Stimulated activated CD4-positive, alpha-beta T cell treated with anti-CD3 and anti-CD28 coated beads, Interleukin-4, amount 100 ng/mL, for 4 hours (primary cell): ENCODE measurements at regions not wholly inside any gene's neighbourhood (a gene's known extent, or its start where the extent isn't known, plus 50 kb on each side); places are given as distances from the start of the nearest gene placed in this dataset.

Experiments
- DNase-seq, 2 experiments: peaks; one replicate each; pipeline ENCODE4 v3.0.0-alpha.2; 2020

GRCh38 chr4:129167640-129168260 is 71.8 kb downstream of the C4orf33 start:
- DNase-seq, result no peak

DNA sequence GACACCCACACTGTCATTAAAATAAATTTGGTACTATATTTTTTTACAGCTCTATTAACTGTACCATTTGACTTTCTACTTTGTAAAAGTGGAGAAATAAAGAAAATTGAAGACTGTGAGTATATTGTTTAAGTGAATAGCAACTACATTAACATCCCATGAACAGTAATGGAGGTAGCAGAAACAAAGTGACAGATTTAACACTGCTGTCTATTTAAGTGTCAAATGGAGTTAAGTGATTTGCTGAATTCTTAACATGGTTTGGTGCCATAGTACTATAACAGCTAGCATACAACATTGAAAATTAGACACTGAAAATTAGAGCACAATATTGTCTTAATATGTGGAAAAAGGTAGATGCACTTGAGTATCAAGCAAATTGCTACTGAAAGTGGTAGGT is 76.2 kb downstream of the C4orf33 start:
- no peak for DNase-seq

DNA sequence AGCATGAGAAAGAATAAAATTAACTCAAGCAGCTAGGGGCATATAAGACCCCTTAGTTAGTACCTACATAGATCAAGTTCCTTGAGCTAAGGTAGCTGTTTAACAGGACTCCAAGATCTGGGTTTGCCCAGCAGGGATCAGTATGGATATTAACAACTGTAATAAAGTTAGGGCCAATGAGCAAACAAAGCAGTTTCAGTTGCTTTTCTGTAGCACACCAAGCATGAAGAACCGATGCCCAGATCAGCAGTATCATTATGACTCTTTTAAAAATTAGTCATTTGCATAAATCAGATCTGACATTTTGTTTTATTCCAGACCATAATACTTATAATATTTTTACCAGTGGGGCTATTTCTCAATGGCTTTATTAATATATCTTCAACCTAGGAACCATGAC is 80.9 kb downstream of the C4orf33 start:
- no peak for DNase-seq

- DNase-seq, result no peak
Observed at GRCh38 chr4:129179276-129179675, 83.3 kb downstream of the C4orf33 start.

DNA sequence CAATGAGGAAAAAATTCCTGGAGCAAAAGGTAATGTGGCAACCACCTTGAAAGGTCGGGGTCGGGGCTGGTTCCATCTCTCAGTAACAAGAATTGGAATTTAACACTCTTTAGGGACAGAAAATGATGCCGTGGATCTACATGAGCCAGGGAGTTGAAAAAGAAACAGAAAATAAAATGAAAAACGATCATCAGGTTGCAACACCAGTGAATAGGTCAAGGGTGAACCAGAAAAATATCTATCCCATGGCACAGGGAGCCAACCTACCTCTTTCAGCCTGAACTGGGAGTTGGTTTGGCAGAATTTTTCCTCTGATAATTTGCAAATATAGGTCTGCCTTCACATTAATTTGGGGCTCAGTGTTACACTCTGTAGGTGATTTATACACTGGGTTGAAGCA is 93.7 kb downstream of the C4orf33 start:
- DNase-seq, result no peak

DNA sequence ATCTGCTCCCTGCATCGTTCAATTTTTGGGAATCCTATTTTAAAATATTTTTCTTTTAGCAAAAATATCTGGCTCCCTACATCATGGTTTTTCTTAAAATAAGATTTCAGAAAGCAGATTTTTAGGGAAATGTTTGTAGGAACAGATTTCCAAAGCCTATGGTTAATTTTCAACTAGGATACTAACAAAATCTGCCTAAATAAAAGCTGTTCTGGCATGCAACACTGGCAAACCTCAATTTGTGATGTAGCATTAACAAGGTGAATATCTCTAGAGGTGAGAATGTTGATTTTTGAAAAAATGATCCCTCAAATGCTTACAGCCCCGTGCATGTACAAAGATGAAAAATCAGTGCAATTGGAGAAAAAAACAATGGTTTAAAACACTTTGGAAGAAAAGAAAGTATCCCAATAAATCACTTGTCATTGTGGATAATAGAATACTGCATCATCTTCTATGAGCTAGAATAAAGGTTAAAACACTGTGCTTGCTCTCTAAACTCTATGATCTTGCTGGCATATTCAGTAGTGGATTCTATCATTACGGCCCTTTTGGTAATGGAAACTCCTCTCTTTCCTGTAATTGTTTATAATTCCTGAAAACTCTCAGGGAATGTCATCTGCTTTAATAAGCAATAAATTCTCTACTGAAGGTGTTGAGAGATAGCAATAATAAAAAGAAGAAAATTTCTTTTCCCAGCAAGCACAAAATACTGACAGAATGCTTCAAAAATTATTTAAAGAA is 97.6 kb downstream of the C4orf33 start:
- no peak for DNase-seq

GRCh38 chr4:129208481-129208880 is 112.5 kb downstream of the C4orf33 start:
- no peak for DNase-seq

DNA sequence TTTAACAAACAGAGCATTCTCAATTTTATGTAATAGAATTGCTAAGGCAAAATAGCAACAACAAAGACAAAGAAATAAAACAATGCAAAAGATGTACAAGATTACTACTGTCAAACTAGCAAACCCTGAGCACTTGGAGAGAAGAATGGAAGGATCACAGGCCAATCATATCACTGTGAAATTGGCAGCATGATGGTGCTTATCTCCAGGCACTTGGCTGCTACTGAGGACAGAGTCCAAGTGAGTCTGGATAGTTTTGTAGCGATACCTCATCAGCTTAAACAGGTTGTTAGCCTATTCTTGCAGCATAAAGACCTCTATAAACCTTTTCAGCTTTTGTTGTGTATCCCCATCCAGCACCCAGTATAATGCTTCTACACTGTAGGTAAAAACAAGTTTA is 117.7 kb downstream of the C4orf33 start:
- no peak for DNase-seq

- DNase-seq, result no peak
Observed at GRCh38 chr4:129218360-129218759, 122.4 kb downstream of the C4orf33 start.

DNA sequence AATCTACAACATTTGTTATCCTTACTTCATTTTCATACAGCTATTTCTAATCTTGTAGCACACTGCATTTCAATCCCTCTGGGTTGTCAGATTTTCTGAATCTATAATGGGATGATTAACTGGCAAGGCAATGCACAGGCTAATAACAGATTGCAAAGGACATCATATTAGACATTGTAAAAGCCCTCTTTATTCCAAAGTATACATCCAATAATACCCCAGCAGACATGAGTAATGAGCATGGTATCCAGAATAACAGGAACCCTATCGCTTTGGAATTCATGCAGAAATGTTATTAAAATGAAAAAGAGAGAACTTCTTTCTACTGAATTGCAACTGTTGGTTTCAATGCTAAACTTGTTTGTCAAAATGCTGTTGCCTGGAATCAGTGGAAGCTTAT is 122.9 kb downstream of the C4orf33 start:
- no peak for DNase-seq

DNA sequence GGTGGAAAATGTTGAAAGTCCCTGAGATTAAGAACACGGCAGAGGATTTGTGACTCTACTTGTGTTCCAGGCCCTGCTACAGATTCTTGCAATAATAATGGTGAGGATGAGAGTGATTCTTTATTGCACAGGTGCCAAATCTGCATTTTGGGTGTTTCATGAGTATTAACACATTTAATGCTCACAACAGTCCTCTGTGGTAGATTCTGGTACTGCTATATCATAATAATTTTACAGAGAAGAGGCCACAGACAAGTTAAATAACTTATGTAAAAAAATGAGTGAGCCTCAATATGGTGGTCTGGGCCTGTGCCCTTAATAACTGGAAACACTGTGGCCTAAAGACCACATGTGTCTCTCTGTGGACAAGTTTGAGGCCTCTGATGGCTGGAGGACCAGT is 124.3 kb downstream of the C4orf33 start:
- no peak for DNase-seq

DNA sequence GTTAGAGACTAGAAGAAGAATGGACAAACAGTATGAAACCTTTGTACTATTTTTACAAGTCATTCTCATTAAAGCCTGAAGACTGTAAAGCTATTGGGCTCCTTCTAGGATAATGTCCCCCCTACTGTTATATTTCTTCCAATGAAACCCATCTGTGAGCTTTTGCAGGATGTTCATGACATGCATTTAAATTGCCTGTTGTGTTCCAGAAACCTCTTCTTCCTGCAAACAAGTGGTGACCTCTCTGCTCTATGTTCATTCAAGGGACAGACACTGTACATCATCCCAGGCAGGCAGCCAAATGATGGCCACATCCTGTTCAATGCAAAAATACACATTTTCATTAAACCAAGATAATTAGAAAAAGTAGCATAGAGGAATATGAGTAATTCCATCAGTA is 128.0 kb downstream of the C4orf33 start:
- DNase-seq, result no peak

GRCh38 chr4:129230846-129231245 is 134.9 kb downstream of the C4orf33 start:
- DNase-seq, result no peak

GRCh38 chr4:129231945-129232588 is 136.1 kb downstream of the C4orf33 start:
- DNase-seq, result no peak

DNA sequence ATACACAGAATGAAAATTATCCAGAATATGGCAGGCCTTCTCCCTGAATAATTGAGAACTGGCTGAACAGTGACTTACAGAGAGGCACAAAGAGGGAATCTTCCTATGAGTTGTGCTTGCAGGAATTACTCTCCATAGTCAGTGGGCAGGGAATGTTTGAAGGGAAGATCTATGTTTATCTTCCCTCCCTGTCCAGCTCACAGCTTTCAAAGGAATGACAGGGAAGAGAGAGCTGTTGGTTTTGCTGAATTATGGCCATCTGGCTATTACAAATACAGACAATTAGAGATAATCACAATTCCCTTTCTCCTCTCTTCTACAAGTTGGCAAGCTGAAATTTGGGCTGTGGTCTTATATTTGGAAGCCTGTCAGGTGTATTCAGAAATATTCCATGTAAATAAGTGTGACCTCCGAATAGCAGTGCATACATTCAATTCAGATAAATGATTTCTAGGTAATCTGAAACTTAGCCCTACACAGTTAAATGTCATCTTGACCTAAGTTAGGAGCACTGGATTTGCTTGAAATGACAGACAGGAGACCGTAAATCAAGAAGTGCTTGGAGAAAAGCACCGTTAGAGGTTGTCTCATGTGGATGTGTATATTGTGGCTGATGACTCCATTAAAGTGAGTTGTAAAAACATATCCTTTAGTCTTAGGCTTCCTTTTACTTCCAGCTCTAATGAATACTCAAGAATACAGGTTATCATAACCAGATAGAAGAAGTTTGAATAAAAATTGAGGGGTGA is 136.8 kb downstream of the C4orf33 start:
- no peak for DNase-seq

GRCh38 chr4:129233691-129234090 is 137.7 kb downstream of the C4orf33 start:
- DNase-seq, result no peak

DNA sequence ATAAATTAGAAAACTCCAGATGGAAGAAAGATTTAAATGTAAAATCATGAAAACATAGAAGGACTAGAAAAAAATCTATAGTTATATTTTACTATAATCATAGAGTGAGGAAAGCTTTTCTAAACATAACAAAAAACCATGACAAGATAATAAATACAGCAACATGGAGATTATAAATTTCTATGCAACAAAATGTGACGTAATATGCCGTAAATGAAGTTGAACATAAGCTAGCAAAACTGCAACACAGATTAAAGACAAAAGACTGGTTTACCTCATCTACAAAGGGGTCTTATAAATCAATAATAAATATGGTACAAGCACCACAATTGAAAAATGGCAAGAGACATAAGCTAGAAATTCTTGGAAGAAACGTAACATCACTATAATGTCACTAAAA is 140.4 kb downstream of the C4orf33 start:
- DNase-seq, result no peak

DNA sequence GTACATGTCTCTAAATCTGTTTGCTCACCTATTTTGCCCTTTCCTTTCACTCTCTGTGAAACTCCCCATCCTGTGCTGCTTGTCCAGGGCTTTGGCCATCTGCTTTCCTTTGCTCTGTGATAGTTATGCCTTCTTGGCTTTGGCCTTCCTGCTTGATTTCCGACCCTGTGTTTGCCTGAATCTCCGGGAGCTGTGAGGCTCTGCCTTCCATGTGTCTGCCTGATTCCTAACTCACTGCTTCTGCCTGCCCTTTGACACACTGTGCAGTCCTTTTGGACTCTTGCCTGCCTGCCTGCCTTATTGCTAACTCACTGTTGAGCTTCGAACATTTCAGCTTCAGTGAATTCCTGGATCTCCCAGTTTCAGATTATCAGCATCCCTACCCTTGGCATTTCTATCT is 143.1 kb downstream of the C4orf33 start:
- no peak for DNase-seq

GRCh38 chr4:129240816-129241215 is 144.9 kb downstream of the C4orf33 start:
- no peak for DNase-seq

DNA sequence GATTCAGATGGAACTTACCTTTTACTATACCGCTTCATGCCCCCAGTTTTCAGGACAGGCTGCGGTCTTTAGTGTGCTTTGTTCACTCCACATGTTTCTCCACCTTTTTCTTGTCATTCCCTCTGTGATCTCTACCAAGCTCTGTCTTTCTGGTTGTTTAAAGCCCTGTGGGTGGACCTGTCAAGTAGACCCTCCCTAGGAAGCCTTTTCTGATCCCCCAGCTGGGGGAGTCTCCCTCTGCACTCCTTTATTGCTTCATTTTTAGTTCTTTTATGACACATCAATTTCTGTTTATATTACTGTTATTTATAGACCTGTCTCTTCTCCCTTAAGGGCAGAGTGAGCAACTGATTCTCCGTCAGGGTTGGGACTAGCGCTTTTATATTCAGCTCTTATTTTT is 150.2 kb downstream of the C4orf33 start:
- DNase-seq, result no peak

DNA sequence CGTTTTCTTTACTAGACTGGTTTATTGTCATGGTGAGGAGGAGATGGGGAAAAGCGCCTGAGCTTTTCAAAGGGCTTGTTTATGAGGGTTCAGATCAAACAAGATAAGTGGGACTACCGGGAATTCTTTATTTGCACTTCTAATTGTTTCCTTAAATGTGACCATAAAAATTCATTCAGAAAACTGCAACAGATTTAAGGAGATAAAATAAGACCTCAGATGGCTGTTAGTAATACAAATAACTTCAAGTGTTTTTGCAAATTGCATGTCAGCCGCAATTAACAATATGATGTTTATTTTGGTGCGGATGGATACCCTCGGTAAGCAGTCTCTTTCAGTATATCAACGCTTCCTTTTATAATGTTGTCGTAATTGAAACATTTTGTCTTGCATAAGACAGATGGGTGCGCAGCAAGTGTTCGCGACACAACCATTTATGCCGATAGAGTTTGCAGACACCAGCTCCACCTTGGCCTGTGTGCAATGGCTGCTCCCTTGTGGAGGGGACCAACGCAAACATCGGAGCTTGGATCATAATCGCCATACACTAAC is 151.0 kb downstream of the C4orf33 start:
- DNase-seq, result no peak

DNA sequence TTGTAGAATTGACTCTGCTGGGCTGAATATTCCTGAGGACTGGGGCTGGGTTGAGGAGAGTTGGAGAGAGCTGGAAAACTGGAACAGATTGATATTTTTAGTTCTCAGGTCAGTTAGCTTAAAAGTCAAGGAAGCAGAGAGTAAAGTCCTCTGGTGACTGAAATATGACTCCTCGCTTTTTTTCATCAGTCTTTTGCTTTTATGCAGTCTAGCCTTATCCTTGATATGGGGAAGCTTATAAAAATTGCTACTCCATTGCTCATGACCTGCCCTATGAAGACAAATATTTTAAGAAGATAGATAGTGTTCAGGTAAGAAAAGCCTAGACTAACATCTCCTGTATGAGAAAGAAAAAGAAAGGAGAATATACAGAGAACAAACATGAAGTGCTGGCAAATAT is 152.7 kb downstream of the C4orf33 start:
- no peak for DNase-seq

GRCh38 chr4:129254126-129254525 is 158.2 kb downstream of the C4orf33 start:
- DNase-seq, result no peak
